ENCODE measurements at regions not wholly inside any gene's neighbourhood (a gene's known extent, or its start where the extent isn't known, plus 50 kb on each side); places are given as distances from the start of the nearest gene placed in this dataset.

DNA sequence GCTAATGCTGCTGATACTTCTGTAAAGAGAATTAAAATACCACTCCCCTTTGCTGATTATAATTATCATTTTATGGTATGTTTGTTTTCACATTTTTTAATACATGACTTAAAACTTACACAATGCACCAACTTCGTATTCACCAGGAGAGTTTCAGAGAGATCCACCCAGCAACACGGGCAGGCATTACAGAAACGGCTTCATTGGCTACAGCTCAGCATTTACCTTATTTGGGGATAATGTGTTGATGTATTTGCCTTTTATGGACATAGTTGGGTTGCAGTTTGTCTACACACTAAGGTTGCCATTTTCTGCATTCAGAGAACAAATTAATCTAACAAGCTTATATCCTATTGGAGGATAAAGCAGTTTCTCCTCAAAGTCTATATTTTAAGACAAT lies 423.6 kb downstream of the PRDM9 start:
- TF ChIP-seq ZBTB7A (IDR thresholded peaks at IDR 0.05; ENCODE audit: low read depth), result no peak
- no peak for TF ChIP-seq YY1 (IDR thresholded peaks at IDR 0.05; ENCODE audit: low read depth)
